Uterus (tissue), 2 donors: ENCODE measurements at regions not wholly inside any gene's neighbourhood (a gene's known extent, or its start where the extent isn't known, plus 50 kb on each side); places are given as distances from the start of the nearest gene placed in this dataset.

ENCODE experiments used
- POLR2A ChIP-seq, 2 donors: fragments of 450-650 bp; IDR thresholded peaks; one replicate each; pipeline ENCODE4 v1.6.1; 2016; ENCODE audit warnings: antibody characterized with exemption in 2 of 2, mild to moderate bottlenecking in 1 of 2, moderate library complexity in 1 of 2
- TF ChIP-seq, protein P1 (sequence below), 4 experiments: fragments of 200-600 bp in 2 of 4; fragments of 450-650 bp in 2 of 4; sonication (generic) in 2 of 4; IDR thresholded peaks; one replicate each; pipeline ENCODE4 v1.5.1; 2016 to 2019; ENCODE audit warnings: antibody characterized with exemption in 4 of 4, mild to moderate bottlenecking in 2 of 4, moderate library complexity in 1 of 4

GRCh38 chr3:64369390-64369789 lies 144.1 kb upstream of the PRICKLE2 start:
- no peak for TF ChIP-seq POLR2A (IDR thresholded peaks at IDR 0.05)
- TF ChIP-seq, protein P1, sequence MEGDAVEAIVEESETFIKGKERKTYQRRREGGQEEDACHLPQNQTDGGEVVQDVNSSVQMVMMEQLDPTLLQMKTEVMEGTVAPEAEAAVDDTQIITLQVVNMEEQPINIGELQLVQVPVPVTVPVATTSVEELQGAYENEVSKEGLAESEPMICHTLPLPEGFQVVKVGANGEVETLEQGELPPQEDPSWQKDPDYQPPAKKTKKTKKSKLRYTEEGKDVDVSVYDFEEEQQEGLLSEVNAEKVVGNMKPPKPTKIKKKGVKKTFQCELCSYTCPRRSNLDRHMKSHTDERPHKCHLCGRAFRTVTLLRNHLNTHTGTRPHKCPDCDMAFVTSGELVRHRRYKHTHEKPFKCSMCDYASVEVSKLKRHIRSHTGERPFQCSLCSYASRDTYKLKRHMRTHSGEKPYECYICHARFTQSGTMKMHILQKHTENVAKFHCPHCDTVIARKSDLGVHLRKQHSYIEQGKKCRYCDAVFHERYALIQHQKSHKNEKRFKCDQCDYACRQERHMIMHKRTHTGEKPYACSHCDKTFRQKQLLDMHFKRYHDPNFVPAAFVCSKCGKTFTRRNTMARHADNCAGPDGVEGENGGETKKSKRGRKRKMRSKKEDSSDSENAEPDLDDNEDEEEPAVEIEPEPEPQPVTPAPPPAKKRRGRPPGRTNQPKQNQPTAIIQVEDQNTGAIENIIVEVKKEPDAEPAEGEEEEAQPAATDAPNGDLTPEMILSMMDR (IDR thresholded peaks at IDR 0.05): no peak
